ENCODE measurements at regions not wholly inside any gene's neighbourhood (a gene's known extent, or its start where the extent isn't known, plus 50 kb on each side); places are given as distances from the start of the nearest gene placed in this dataset.

GRCh38 chr10:131444286-131444685, 132.8 kb upstream of the TCERG1L start:
- no peak for DNase-seq

- no peak for DNase-seq
Measured at GRCh38 chr10:131444862-131445461, 133.4 kb upstream of the TCERG1L start.

- DNase-seq, result no peak
Measured at GRCh38 chr10:131445623-131446022, 134.1 kb upstream of the TCERG1L start.

GRCh38 chr10:131446171-131446570, 134.7 kb upstream of the TCERG1L start:
- DNase-seq, result no peak

- DNase-seq, result no peak
Measured at GRCh38 chr10:131448171-131448570, 136.7 kb upstream of the TCERG1L start.

GRCh38 chr10:131448883-131449282, 137.4 kb upstream of the TCERG1L start:
- DNase-seq, result no peak

GRCh38 chr10:131450216-131450765, 138.8 kb upstream of the TCERG1L start:
- DNase-seq, result no peak

- no peak for DNase-seq
Measured at GRCh38 chr10:131451407-131452015, 140.0 kb upstream of the TCERG1L start.

- peak in 47 of 56 donors; percentile 8 to 81 (median 52) for DNase-seq
Measured at GRCh38 chr10:131452926-131453720, 141.6 kb upstream of the TCERG1L start.

- DNase-seq, result peak in 48 of 56 donors; percentile 24 to 91 (median 64)
Measured at GRCh38 chr10:131453721-131454634, 142.5 kb upstream of the TCERG1L start.

GRCh38 chr10:131456411-131456810, 144.9 kb upstream of the TCERG1L start:
- no peak for DNase-seq

GRCh38 chr10:131461093-131461492, 149.6 kb upstream of the TCERG1L start:
- no peak for DNase-seq

- no peak for DNase-seq
Measured at GRCh38 chr10:131464789-131465188, 153.3 kb upstream of the TCERG1L start.

GRCh38 chr10:131469551-131469950, 158.0 kb upstream of the TCERG1L start:
- no peak for DNase-seq

- no peak for DNase-seq
Measured at GRCh38 chr10:131473645-131474044, 162.1 kb upstream of the TCERG1L start.

GRCh38 chr10:131474416-131474815, 162.9 kb upstream of the TCERG1L start:
- no peak for DNase-seq

GRCh38 chr10:131475043-131475442, 163.5 kb upstream of the TCERG1L start:
- no peak for DNase-seq

GRCh38 chr10:131475803-131476202, 164.3 kb upstream of the TCERG1L start:
- DNase-seq, result no peak

- DNase-seq, result no peak
Measured at GRCh38 chr10:131477457-131478121, 166.1 kb upstream of the TCERG1L start.

GRCh38 chr10:131478377-131478989, 167.0 kb upstream of the TCERG1L start:
- DNase-seq, result no peak

Measured in nucleus accumbens (tissue), 56 donors.